HG03342 (cell line): ENCODE measurements at regions not wholly inside any gene's neighbourhood (a gene's known extent, or its start where the extent isn't known, plus 50 kb on each side); places are given as distances from the start of the nearest gene placed in this dataset.
A peak's percentile ranks its signal among the peaks of the same experiment; 100 is the strongest.
"Not testable (repeated sequence)": the region's sequence is repeated elsewhere in the genome, so short reads cannot be mapped to it uniquely, and the experiment has no call there.

Source experiments
- ATAC-seq: cut with Tn5 transposase; IDR thresholded peaks from one replicate; pipeline ENCODE4 v1.9.1; 2021; ENCODE audit warnings: mild to moderate bottlenecking, moderate library complexity; ENCODE audit not compliant: unreplicated experiment

GRCh38 chr11:104776501-104777170, 121.6 kb downstream of the CASP12 start:
- ATAC-seq, result no peak

- ATAC-seq, result no peak
These were observed 123.7 kb downstream of the CASP12 start for GRCh38 chr11:104774578-104774977.

- no peak for ATAC-seq
These were observed 125.4 kb downstream of the CASP12 start for GRCh38 chr11:104772806-104773241.

GRCh38 chr11:104771763-104772162, 126.5 kb downstream of the CASP12 start:
- no peak for ATAC-seq

GRCh38 chr11:104771046-104771445, 127.2 kb downstream of the CASP12 start:
- not testable (repeated sequence) for ATAC-seq

GRCh38 chr11:104765401-104766095, 132.7 kb downstream of the CASP12 start:
- no peak for ATAC-seq

GRCh38 chr11:104764710-104765045, 133.6 kb downstream of the CASP12 start:
- ATAC-seq, result no peak

GRCh38 chr11:104763930-104764709, 134.1 kb downstream of the CASP12 start:
- ATAC-seq, result no peak

- ATAC-seq, result no peak
These were observed 136.7 kb downstream of the CASP12 start for GRCh38 chr11:104761511-104761910.

- ATAC-seq, result no peak
These were observed 138.8 kb downstream of the CASP12 start for GRCh38 chr11:104759464-104759863.

GRCh38 chr11:104738918-104739317, 159.3 kb downstream of the CASP12 start:
- no peak for ATAC-seq

- no peak for ATAC-seq
These were observed 160.1 kb downstream of the CASP12 start for GRCh38 chr11:104738208-104738607.

GRCh38 chr11:104736502-104736901, 161.8 kb downstream of the CASP12 start:
- no peak for ATAC-seq

GRCh38 chr11:104734998-104735397, 163.3 kb downstream of the CASP12 start:
- no peak for ATAC-seq

- no peak for ATAC-seq
These were observed 166.4 kb downstream of the CASP12 start for GRCh38 chr11:104731890-104732289.

- ATAC-seq, result no peak
These were observed 169.3 kb downstream of the CASP12 start for GRCh38 chr11:104728927-104729326.

GRCh38 chr11:104727768-104728167, 170.5 kb downstream of the CASP12 start:
- no peak for ATAC-seq

GRCh38 chr11:104727095-104727494, 171.2 kb downstream of the CASP12 start:
- ATAC-seq, result no peak

- ATAC-seq, result no peak
These were observed 172.4 kb downstream of the CASP12 start for GRCh38 chr11:104725796-104726408.

- ATAC-seq, result no peak
These were observed 184.9 kb downstream of the CASP12 start for GRCh38 chr11:104713401-104713800.

- peak; percentile 99 for ATAC-seq
These were observed 192.6 kb downstream of the CASP12 start for GRCh38 chr11:104705490-104706190.
